ENCODE measurements at regions not wholly inside any gene's neighbourhood (a gene's known extent, or its start where the extent isn't known, plus 50 kb on each side); places are given as distances from the start of the nearest gene placed in this dataset.
"Not testable (repeated sequence)": the region's sequence is repeated elsewhere in the genome, so short reads cannot be mapped to it uniquely, and the experiment has no call there.

DNA sequence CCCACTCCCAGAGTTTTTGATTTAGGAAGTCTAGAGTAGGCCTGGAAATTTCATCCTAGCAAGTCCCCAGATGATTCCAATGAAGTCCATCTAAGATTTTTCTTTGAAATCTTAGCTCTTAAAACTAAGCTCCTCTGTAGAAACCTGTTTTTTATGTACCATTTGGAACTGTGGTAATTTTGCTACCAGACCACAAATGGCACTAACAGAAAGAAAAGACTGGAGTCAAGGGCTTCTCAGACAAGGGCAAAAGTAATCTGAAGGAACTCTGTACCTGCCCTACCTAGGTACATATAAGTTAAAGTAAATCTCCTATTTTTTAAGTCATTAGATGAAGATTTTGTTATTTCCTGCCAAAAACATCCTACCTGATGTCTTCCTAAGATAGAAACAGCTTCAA, 155.0 kb upstream of the HTR1E start:
- H3K27ac Mint-ChIP-seq = no peak overlapping the region

DNA sequence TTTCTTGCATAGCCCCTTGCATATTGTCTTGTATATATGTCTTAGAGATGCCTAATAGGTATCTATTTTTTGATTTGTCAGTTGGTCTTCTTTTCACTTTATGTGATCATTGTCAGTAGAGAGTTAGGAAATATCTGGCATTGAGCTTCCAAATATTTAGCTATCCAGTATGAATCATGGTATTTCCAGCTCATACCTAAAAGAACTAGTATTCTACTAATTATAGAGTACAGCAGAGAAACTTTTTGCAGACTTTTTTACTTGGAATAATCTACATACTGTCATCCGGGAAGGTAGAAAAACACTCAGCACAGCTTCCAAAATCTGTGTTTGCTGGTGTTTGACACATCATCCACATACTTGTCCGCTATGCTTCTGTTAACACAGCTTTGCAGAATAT, 156.4 kb upstream of the HTR1E start:
- H3K9me3 Mint-ChIP-seq (ENCODE audit: low read depth) = no peaks in the 10 kb centered on the region
- no peaks in the 10 kb centered on the region for H3K27me3 Mint-ChIP-seq
- no peak overlapping the region for H3K4me3 Mint-ChIP-seq
- H3K27ac Mint-ChIP-seq = no peak overlapping the region
- no peaks in the 10 kb centered on the region for H3K4me1 Mint-ChIP-seq (ENCODE audit: low read depth)
- no peaks in the 10 kb centered on the region for H3K36me3 Mint-ChIP-seq

More for the DNA sequence above, 155.0 kb upstream of the HTR1E start:
- Mint-ChIP-seq H3K4me1 (ENCODE audit: low read depth) (no peaks in the 10 kb centered on the region), H3K4me3 (no peak overlapping the region), H3K36me3 (no peaks in the 10 kb centered on the region), H3K9me3 (ENCODE audit: low read depth) (no peaks in the 10 kb centered on the region), H3K27me3 (no peaks in the 10 kb centered on the region)

DNA sequence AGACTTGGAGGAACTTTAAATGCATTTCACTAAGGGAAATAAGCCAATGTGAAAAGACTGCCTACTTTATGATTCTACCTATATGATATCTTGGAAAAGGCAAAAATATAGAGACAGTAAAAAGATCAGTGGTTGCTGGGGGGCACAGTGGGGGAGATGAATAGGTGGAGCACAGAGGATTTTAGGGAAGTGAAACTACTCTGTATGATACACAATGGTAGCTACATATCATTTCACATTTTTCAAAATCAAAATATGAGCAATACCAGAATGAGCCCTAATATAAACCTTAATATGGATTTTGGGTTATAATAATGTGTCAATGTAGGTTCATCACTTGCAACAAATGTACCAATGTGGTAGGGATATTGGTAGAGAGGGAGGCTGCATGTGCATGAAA, 161.4 kb upstream of the HTR1E start:
- H3K4me3 Mint-ChIP-seq = no peak overlapping the region
- no peaks in the 10 kb centered on the region for H3K27me3 Mint-ChIP-seq
- no peaks in the 10 kb centered on the region for H3K36me3 Mint-ChIP-seq
- H3K27ac Mint-ChIP-seq = no peak overlapping the region
- peaks cover 3% of the 10 kb centered on the region for H3K9me3 Mint-ChIP-seq (ENCODE audit: low read depth)
- H3K4me1 Mint-ChIP-seq (ENCODE audit: low read depth) = no peaks in the 10 kb centered on the region

DNA sequence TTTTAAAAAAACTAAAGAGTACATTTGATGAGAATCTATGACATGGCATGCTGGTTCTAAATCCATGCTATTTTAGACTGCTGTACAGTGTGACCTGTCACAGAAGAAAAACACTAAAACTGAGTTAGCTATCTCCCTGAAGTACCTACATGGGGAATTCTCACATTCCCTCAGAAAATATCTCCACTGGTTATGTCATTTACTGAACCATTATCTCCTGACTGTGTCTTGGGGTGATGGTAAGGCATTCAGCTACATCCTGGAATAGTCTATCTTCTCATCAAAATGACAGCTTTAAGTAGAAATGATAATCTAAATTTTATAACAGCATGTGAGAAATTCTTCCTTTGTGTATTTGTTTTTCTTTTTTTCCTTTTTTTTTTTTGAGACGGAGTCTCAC, 172.1 kb upstream of the HTR1E start:
- H3K27me3 Mint-ChIP-seq = no peaks in the 10 kb centered on the region
- no peaks in the 10 kb centered on the region for H3K4me1 Mint-ChIP-seq (ENCODE audit: low read depth)
- no peaks in the 10 kb centered on the region for H3K36me3 Mint-ChIP-seq
- no peak overlapping the region for H3K4me3 Mint-ChIP-seq
- H3K9me3 Mint-ChIP-seq (ENCODE audit: low read depth) = peaks cover 6% of the 10 kb centered on the region
- H3K27ac Mint-ChIP-seq = no peak overlapping the region

DNA sequence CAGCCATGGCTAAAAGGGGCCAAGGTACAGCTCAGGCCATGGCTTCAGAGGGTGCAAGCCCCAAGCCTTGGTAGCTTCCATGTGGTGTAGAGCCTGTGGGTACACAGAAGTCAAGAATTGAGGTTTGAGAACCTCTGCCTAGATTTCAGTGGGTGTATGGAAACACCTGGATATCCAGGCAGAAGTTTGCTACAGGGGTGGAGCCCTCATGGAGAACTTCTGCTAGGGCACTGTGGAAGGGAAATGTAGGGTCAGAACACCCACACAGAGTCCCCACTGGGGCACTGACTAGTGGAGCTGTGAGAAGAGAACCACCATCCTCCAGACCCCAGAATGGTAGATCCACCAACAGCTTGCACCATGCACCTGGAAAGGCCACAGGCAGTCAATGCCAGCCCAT, 177.4 kb upstream of the HTR1E start:
- H3K36me3 Mint-ChIP-seq; H3K27ac Mint-ChIP-seq; H3K4me1 Mint-ChIP-seq (ENCODE audit: low read depth); H3K9me3 Mint-ChIP-seq (ENCODE audit: low read depth); H3K4me3 Mint-ChIP-seq; H3K27me3 Mint-ChIP-seq: not testable (repeated sequence)

DNA sequence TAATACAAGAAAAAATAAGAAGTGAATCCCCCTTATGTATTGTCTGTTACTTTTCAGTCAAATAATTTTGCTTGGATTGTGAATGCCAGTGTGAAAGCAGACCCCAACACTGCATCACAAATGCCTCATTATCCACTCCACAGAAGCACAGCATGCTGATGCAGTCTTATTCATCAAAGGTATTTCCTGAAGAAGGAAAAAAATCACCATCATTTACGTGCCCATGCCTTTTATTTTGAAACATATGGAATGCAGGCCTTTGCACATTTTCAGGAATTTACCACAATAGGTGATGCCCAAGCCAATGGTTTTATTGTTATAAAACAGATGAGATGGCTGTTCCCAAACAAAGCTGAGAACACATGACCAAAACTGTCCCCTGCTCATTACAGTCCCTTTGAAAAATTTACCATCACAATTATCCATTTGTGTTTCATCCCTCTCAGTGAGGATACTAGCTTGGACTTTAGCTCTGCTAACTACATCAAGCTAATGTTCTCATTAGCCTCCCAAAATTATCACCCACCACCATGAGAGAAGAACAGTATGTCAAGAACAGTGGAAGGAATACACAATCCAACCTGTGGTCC, 180.6 kb upstream of the HTR1E start:
- Mint-ChIP-seq H3K9me3 (ENCODE audit: low read depth) (peaks cover 2% of the 10 kb centered on the region), H3K27me3 (no peaks in the 10 kb centered on the region), H3K36me3 (no peaks in the 10 kb centered on the region), H3K4me3 (no peak overlapping the region), H3K4me1 (ENCODE audit: low read depth) (no peaks in the 10 kb centered on the region), H3K27ac (no peak overlapping the region)

DNA sequence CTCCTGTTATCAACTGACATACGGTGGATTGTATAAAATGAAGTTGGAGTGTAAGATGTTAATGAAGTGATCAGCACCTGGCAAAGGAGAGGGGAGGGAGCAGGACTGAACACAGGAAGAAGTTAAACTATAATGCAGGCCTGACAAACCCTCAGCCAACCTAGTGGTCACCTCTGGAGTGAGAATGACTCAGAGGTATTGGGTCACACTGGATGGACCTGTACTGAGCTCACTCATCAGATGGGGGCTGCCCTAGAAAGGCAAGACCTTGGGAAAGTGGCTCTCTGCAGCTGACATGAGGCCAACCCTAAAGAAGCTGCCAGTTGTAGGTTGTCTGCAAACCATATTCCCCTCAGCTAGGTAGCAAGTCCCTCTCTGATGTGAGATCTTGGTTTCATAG, 193.3 kb upstream of the HTR1E start:
- Mint-ChIP-seq H3K4me3 (no peak overlapping the region), H3K9me3 (ENCODE audit: low read depth) (no peaks in the 10 kb centered on the region), H3K4me1 (ENCODE audit: low read depth) (no peaks in the 10 kb centered on the region), H3K27me3 (no peaks in the 10 kb centered on the region), H3K27ac (no peak overlapping the region), H3K36me3 (no peaks in the 10 kb centered on the region)

DNA sequence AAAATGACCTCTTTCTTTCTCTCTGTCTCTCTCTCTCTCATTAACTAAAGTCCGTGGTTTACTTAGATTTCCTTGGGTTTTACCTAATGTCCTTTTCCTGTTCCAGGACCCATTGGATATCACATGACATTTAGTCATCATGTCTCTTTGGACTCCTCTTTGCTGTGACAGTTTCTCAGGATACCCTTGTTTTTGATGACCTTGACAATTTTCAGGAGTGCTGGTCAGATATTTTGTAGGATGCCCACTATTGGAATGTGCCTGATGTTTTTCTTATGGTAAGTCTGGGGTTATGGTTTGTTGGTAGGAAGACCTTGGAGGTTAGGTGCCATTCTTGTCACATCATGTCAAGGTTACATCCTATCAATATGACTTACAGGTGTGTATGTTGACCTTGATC, 199.2 kb upstream of the HTR1E start:
- H3K27ac Mint-ChIP-seq = no peak overlapping the region
- H3K9me3 Mint-ChIP-seq (ENCODE audit: low read depth) = no peaks in the 10 kb centered on the region
- H3K4me1 Mint-ChIP-seq (ENCODE audit: low read depth) = no peaks in the 10 kb centered on the region
- no peak overlapping the region for H3K4me3 Mint-ChIP-seq
- no peaks in the 10 kb centered on the region for H3K27me3 Mint-ChIP-seq
- no peaks in the 10 kb centered on the region for H3K36me3 Mint-ChIP-seq

DNA sequence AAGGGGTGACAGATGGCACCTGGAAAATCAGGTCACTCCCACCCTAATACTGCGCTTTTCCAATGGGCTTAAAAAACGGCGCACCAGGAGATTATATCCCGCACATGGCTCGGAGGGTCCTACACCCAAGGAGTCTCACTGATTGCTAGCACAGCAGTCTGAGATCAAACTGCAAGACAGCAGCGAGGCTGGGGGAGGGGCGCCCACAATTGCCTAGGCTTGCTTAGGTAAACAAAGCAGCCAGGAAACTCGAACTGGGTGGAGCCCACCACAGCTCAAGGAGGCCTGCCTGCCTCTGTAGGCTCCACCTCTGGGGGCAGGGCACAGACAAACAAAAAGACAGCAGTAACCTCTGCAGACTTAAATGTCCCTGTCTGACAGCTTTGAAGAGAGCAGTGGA, 205.7 kb upstream of the HTR1E start:
- not testable (repeated sequence) for H3K27ac Mint-ChIP-seq; H3K9me3 Mint-ChIP-seq (ENCODE audit: low read depth); H3K4me3 Mint-ChIP-seq; H3K36me3 Mint-ChIP-seq; H3K27me3 Mint-ChIP-seq; H3K4me1 Mint-ChIP-seq (ENCODE audit: low read depth)

DNA sequence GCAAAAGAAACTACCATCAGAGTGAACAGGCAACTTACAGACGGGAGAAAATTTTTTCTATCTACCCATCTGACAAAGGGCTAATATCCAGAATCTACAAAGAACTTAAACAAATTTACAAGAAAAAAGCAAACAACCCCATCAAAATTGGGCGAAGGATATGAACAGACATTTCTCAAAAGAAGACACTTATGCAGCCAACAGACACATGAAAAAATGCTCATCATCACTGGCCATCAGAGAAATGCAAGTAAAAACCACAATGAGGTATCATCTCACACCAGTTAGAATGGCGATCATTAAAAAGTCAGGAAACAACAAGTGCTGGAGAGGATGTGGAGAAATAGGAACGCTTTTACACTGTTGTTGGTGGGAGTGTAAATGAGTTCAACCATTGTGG, 206.6 kb upstream of the HTR1E start:
- not testable (repeated sequence) for H3K9me3 Mint-ChIP-seq (ENCODE audit: low read depth); H3K27me3 Mint-ChIP-seq; H3K4me3 Mint-ChIP-seq; H3K27ac Mint-ChIP-seq; H3K36me3 Mint-ChIP-seq; H3K4me1 Mint-ChIP-seq (ENCODE audit: low read depth)

DNA sequence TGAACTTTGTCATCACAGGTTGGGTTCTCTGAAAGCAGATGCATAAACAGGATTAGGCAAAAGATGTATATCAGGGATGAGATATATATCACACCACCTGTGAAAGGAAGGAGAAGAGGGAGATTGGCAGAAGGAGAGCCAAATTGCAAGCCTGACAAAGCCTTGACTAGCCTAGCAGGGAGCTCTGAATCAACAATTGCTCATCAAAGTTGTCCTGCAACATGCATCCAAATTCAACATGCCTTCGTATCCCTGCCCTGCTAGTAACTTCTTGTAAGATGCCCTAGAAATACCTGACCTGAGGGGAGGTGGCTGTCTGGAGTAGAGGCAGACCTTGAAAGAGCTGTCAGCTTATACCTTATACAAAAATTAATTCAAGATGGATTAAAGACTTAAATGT, 207.1 kb upstream of the HTR1E start:
- no peaks in the 10 kb centered on the region for H3K27me3 Mint-ChIP-seq

DNA sequence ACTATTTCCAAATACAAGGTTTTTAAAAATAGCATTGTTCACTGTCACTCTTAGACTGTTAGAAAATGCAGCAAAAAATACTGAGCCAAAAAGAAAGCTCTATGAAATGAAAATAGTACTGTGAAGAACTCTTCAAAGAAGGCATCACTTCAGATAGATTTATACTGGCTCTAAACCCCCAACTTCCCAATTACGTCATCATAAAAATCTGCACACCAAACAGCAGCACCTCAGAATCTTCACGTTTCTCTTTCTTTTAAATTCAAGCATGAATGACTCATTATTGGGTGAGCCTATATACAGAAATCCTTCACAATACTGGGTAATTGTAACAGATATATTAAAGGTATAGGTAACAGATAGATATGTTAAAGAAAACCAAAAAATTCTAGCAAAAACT, 208.4 kb upstream of the HTR1E start:
- peaks cover 4% of the 10 kb centered on the region for H3K9me3 Mint-ChIP-seq (ENCODE audit: low read depth)
- H3K36me3 Mint-ChIP-seq = no peaks in the 10 kb centered on the region
- H3K27me3 Mint-ChIP-seq = no peaks in the 10 kb centered on the region
- H3K4me1 Mint-ChIP-seq (ENCODE audit: low read depth) = no peaks in the 10 kb centered on the region
- no peak overlapping the region for H3K4me3 Mint-ChIP-seq
- no peak overlapping the region for H3K27ac Mint-ChIP-seq

More for the DNA sequence above, 207.1 kb upstream of the HTR1E start:
- Mint-ChIP-seq H3K27ac (no peak overlapping the region), H3K9me3 (ENCODE audit: low read depth) (peaks cover 4% of the 10 kb centered on the region), H3K4me3 (no peak overlapping the region), H3K4me1 (ENCODE audit: low read depth) (no peaks in the 10 kb centered on the region), H3K36me3 (no peaks in the 10 kb centered on the region)

DNA sequence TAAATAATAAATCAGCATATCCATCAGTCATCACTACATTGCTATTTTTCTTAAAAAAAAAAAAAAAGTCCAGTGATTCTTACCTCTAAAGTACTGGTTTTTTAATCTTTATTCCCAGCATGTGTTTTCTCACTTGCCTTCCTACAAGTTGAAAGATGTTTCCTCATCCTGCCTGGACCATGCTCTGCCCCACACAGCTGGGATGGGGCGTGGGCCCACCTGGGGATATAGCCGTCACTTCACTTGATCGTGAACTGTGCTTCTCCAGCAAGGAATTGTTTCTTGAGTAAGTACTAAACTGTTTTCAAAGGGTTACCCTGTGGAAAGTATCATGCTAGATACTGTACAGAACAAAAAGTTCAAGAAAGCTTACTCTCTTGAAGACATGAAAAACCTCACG, 212.6 kb upstream of the HTR1E start:
- Mint-ChIP-seq H3K4me1 (ENCODE audit: low read depth) (no peaks in the 10 kb centered on the region), H3K9me3 (ENCODE audit: low read depth) (no peaks in the 10 kb centered on the region), H3K36me3 (no peaks in the 10 kb centered on the region), H3K27ac (no peak overlapping the region), H3K4me3 (no peak overlapping the region), H3K27me3 (no peaks in the 10 kb centered on the region)

DNA sequence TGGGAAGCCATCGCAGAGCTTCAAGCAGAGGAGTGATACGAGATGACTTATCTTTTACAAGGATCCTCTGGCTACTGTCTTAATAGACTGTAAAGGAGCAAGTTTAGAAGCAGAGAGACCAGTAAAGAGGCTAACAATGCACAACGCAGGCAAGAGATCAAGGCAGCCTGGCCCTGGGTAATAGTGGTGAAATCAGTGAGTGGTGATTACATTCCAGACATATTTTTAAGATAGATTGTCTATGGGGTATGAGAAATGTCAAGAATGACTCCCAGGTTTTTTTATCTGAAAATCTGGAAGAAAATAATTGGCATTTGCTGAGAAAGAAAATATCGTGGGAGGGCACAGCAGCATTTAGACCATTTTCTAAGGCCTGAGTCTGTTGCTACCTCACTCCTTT, 213.6 kb upstream of the HTR1E start:
- H3K27ac Mint-ChIP-seq = no peak overlapping the region
- no peaks in the 10 kb centered on the region for H3K9me3 Mint-ChIP-seq (ENCODE audit: low read depth)
- H3K4me1 Mint-ChIP-seq (ENCODE audit: low read depth) = no peaks in the 10 kb centered on the region
- no peaks in the 10 kb centered on the region for H3K36me3 Mint-ChIP-seq
- no peak overlapping the region for H3K4me3 Mint-ChIP-seq
- no peaks in the 10 kb centered on the region for H3K27me3 Mint-ChIP-seq

DNA sequence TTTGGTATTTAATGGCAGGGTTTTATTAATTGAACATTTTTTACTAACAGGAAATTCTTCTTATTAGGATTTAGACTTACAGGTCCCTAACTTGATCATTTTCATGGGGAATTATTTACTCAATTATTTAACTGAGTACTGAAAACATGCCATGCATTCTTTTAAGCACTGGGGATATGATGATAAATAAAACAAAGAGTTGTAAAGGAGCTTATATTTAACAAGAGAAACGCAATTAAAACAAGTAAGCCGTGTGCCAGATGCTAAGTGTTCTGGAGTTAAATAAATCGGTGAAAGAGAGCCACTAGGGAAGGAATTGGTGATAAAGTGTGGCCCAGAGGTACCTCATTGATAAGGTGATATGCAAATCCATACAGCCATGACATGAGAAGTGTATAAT, 214.2 kb upstream of the HTR1E start:
- Mint-ChIP-seq H3K9me3 (ENCODE audit: low read depth) (no peaks in the 10 kb centered on the region), H3K4me3 (no peak overlapping the region), H3K27me3 (no peaks in the 10 kb centered on the region), H3K4me1 (ENCODE audit: low read depth) (no peaks in the 10 kb centered on the region), H3K27ac (no peak overlapping the region), H3K36me3 (no peaks in the 10 kb centered on the region)

DNA sequence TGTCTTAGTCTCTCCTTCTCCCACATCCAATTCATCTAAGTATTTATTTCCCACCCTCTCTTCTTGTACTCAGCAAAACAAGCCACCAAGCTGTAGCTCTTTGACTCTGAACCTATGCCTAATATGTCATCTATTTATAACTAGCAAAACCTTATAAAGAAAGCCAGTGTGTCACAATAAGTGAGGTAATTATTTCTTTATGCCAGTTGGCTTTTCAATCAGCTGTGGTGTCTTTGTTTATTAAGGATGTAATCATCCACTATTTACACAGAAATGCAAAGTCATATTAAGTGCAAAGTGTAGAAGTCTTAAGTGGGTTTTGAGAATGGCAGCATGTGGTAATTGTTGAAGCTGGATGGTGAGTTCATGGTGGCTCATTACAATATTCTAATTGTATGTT, 215.2 kb upstream of the HTR1E start:
- no peaks in the 10 kb centered on the region for H3K36me3 Mint-ChIP-seq
- no peaks in the 10 kb centered on the region for H3K27me3 Mint-ChIP-seq
- no peak overlapping the region for H3K4me3 Mint-ChIP-seq
- H3K27ac Mint-ChIP-seq = no peak overlapping the region
- H3K4me1 Mint-ChIP-seq (ENCODE audit: low read depth) = no peaks in the 10 kb centered on the region
- no peaks in the 10 kb centered on the region for H3K9me3 Mint-ChIP-seq (ENCODE audit: low read depth)

DNA sequence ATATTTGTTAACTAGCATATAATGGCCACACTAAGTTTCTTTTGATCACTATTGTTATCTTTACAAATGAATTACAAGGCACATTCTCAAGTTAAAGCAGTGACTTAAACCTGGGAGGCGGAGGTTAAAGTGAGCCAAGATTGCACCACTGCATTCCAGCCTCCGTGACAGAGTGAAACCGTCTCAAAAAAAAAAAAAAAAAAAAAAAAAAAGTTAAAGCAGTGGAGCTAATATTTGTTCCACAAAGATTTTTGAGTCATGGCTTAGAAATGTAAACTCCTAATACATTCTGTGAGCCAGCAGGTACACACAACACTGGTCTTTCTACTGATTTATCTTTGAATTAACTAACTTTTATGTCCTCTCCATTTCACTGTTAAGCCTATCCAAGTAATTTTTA, 221.7 kb upstream of the HTR1E start:
- Mint-ChIP-seq H3K4me3 (no peak overlapping the region), H3K27me3 (no peaks in the 10 kb centered on the region), H3K4me1 (ENCODE audit: low read depth) (no peaks in the 10 kb centered on the region), H3K27ac (no peak overlapping the region), H3K9me3 (ENCODE audit: low read depth) (peaks cover 4% of the 10 kb centered on the region), H3K36me3 (no peaks in the 10 kb centered on the region)

All from activated naive CD8-positive, alpha-beta T cell (primary cell).